C4-2B (cell line): ENCODE measurements at regions not wholly inside any gene's neighbourhood (a gene's known extent, or its start where the extent isn't known, plus 50 kb on each side); places are given as distances from the start of the nearest gene placed in this dataset.

Experiments used
- H3K27ac ChIP-seq: fragments of 450-650 bp; 2 replicates; pipeline ENCODE4 v1.5.1; 2017
- CTCF ChIP-seq: fragments of 450-650 bp; conservative IDR thresholded peaks from 2 replicates; pipeline ENCODE4 v1.5.1; 2017; ENCODE audit warnings: mild to moderate bottlenecking
- ZFX ChIP-seq: fragments of 450-650 bp; IDR thresholded peaks from 2 replicates; pipeline ENCODE4 v1.6.1; 2017

GRCh38 chrX:108795240-108795639, 58.9 kb upstream of the IRS4 start:
- no peak overlapping the region for H3K27ac ChIP-seq
- TF ChIP-seq ZFX (no peak), CTCF (no peak)
